Suprapubic skin (tissue), 4 donors: ENCODE measurements at regions not wholly inside any gene's neighbourhood (a gene's known extent, or its start where the extent isn't known, plus 50 kb on each side); places are given as distances from the start of the nearest gene placed in this dataset.

ENCODE experiments used
- EP300 ChIP-seq: sonication (generic); formaldehyde crosslinking; IDR thresholded peaks from one replicate; pipeline ENCODE4 v1.6.1; 2017; ENCODE audit warnings: antibody characterized with exemption
- POLR2A ChIP-seq, 2 donors: fragments of 450-650 bp; IDR thresholded peaks; one replicate each; pipeline ENCODE4 v1.6.1; 2017; ENCODE audit warnings: antibody characterized with exemption in 2 of 2, mild to moderate bottlenecking in 2 of 2, moderate library complexity in 2 of 2
- POLR2AphosphoS5 ChIP-seq, 3 donors: sonication (generic); formaldehyde crosslinking; IDR thresholded peaks; one replicate each; pipeline ENCODE4 v1.6.1; 2017; ENCODE audit warnings: antibody characterized with exemption in 3 of 3
- TF ChIP-seq, protein P1 (sequence below), 2 donors: fragments of 200-600 bp in 1 of 2; fragments of 450-650 bp in 1 of 2; sonication (generic) in 1 of 2; IDR thresholded peaks; one replicate each; pipeline ENCODE4 v1.5.1; 2016 to 2019; ENCODE audit warnings: antibody characterized with exemption in 2 of 2, mild to moderate bottlenecking in 1 of 2, moderate library complexity in 1 of 2

DNA sequence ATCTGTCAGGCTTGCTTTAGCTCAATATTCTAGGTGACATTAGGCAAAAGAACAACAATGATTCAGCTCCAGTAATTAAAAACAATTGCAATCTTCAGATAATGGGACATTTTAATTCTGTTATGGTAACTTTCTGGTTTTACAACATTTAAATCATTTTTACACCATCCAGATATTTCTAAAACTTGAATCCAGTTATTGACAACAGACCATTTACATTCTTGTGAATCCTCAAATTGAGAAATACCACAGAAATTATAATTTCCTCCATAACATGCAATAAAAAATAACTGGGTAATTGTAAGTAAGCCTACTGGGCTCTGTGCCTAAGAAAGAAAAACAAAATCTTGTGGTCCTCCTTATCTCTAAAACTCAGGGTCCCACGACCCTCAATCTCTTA is 195.0 kb upstream of the S100G start:
- TF ChIP-seq, protein P1, sequence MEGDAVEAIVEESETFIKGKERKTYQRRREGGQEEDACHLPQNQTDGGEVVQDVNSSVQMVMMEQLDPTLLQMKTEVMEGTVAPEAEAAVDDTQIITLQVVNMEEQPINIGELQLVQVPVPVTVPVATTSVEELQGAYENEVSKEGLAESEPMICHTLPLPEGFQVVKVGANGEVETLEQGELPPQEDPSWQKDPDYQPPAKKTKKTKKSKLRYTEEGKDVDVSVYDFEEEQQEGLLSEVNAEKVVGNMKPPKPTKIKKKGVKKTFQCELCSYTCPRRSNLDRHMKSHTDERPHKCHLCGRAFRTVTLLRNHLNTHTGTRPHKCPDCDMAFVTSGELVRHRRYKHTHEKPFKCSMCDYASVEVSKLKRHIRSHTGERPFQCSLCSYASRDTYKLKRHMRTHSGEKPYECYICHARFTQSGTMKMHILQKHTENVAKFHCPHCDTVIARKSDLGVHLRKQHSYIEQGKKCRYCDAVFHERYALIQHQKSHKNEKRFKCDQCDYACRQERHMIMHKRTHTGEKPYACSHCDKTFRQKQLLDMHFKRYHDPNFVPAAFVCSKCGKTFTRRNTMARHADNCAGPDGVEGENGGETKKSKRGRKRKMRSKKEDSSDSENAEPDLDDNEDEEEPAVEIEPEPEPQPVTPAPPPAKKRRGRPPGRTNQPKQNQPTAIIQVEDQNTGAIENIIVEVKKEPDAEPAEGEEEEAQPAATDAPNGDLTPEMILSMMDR (IDR thresholded peaks at IDR 0.05): no peak
- no peak for TF ChIP-seq POLR2A (IDR thresholded peaks at IDR 0.05)
- TF ChIP-seq EP300: no peak
- no peak for TF ChIP-seq POLR2AphosphoS5 (IDR thresholded peaks at IDR 0.05)
